GM12874 (cell line): ENCODE measurements at regions not wholly inside any gene's neighbourhood (a gene's known extent, or its start where the extent isn't known, plus 50 kb on each side); places are given as distances from the start of the nearest gene placed in this dataset.

Source experiments
- TF ChIP-seq, protein P1 (sequence below): IDR thresholded peaks from 2 replicates; pipeline ENCODE4 v1.5.1; 2011; ENCODE audit warnings: low read depth, mild to moderate bottlenecking, control low read depth, low read length, moderate library complexity; ENCODE audit not compliant: insufficient read depth

DNA sequence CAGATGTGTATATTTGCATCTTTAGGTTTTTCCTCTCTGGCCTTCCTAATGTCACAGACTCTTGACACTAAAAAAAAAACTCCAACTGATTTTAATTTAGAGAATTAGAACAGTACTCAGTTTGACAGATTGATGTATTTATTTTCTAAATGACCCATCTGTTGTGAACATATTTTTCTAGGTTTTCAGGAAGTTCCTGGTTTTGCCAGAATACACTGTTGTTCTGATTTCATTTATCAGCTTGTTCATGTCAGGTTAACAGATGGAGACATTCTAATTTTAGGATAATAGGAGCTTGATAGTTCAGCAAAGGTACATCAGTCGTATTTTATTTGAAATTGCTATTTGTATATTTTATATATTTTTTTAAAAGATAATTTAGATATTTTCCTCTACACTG is 133.4 kb downstream of the TANC2 start:
- TF ChIP-seq, protein P1, sequence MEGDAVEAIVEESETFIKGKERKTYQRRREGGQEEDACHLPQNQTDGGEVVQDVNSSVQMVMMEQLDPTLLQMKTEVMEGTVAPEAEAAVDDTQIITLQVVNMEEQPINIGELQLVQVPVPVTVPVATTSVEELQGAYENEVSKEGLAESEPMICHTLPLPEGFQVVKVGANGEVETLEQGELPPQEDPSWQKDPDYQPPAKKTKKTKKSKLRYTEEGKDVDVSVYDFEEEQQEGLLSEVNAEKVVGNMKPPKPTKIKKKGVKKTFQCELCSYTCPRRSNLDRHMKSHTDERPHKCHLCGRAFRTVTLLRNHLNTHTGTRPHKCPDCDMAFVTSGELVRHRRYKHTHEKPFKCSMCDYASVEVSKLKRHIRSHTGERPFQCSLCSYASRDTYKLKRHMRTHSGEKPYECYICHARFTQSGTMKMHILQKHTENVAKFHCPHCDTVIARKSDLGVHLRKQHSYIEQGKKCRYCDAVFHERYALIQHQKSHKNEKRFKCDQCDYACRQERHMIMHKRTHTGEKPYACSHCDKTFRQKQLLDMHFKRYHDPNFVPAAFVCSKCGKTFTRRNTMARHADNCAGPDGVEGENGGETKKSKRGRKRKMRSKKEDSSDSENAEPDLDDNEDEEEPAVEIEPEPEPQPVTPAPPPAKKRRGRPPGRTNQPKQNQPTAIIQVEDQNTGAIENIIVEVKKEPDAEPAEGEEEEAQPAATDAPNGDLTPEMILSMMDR, result no peak

DNA sequence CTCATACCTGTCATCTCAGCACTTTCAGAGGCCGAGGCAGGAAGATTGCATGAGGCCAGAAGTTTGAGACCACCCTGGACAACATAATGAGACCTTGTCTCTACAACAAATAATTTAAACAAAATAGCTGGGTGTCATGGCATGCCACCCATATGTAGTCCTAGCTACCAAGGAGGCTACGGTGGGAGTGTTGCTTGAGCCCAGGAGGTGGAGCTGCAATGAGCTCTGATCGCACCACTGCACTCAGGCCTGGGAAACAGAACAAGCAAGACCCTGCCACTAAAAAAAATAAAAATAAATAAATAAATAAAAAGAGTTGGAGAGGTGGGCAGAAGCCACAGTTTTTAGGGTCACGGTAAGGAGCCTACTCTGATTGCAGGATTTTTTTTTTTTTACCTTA is 136.0 kb downstream of the TANC2 start:
- TF ChIP-seq, protein P1, result no peak

DNA sequence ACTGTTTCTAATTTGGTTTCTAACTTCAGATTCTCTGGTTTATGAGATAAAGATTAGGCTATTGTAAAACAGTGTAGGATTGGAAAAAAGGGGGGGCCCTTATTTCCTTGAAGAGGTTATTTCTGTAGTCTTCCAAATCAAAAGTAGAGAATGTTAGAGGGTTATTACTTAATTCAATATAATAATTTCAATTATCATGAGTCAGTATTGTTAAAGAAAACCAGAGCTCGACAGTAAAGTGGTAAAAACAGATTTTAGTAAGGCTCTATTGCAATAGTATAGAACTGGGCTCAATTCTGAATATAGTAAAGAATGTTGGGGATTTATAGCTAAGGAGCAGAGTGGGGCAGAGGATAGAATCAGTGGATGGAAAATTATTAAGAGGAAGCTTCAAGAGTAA is 140.0 kb downstream of the TANC2 start:
- TF ChIP-seq, protein P1, result no peak

DNA sequence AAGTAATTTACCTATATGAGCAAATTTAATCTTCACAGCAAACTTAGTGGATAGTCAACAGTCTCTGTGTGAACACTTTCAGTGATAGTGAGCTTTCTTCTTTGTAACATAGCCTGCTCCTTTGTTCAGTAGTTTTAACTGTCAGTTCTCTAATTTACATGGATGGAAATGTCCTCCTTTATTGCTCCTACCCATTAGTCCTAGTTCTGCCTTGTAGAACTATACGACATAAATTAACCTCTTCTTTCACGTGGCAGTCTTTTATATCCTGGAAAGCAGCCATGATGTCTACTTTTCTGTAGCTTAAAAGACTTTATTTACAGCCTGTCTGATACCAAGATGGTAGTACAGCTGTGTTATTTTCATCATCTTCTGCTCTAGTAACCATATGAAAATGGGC is 143.6 kb downstream of the TANC2 start:
- TF ChIP-seq, protein P1, result no peak

DNA sequence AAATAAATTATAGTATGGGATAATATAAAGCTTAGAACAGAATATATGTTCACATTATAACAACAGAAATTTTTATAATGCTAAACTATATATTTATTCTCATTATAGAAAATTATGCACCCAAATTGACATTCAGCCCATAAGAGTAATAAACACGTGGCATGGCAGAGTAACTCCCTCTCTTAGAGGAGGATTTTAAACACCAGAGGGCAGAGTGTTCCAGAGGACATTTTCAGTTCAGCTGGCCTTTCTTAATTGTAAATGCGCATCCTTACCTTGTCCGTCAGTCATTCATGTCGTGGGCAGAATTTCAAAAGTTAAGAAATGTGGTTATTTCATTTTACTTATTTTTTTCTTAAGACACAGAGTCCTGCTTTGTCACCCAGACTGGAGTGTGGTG is 147.1 kb downstream of the TANC2 start:
- TF ChIP-seq, protein P1, result no peak

DNA sequence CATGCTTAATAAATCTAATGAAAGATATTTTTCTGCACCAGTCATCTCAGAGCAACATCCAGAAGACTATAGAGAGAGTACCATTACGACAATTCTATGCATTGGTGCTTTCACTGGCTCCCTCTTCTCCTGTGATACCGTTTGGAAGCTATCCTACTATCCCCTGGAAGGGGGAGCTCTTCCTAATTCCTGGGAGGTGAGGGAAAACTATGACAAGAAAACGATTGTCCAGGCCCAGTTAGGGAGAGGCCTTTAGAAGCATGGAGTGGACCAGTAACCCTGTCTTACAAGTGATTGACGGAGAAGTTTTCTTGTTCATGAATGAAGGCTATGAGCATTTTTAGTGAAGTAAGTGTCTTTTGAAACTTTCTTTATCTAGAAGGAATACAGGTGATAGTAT is 150.2 kb downstream of the TANC2 start:
- TF ChIP-seq, protein P1, result no peak

DNA sequence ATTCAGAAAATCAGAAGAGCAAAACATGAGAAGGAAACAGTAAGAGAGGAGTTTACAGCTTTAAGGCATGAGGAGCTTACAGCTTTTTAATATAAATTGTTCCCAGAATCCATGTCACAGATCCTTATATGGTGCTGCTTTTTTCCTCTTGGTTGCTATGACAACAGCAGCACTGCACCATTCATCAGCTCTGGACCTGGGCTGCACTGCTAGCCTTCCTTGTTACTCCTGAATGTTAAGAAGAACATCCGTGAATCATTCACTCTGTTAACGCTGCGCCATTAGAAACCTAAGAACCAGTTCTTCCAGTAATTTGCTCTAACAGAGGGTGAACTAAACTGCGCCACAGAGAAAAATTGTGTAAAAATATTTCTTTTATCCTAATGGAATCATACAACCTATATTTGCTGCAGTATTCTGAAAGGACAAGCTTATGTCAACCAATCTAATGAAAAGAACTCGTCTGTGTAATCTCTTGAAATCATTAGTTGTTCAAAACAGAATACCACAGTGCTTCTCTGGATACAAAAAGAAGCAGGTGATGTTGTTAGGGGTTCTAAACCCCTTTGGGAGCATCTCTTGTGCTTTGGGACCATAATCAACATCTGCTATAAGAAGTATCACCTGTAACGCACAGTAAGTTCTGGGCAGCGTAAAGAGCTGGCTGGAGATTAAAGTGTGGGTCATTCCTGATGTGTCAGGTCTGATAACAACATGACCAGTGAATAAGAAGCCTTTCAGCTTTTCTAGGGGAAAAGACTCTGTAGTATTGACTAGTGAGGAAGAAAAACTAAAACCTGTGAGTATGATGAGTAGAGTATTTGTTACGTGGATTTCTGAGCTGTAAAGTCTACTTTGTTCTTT is 151.2 kb downstream of the TANC2 start:
- TF ChIP-seq, protein P1, result no peak

DNA sequence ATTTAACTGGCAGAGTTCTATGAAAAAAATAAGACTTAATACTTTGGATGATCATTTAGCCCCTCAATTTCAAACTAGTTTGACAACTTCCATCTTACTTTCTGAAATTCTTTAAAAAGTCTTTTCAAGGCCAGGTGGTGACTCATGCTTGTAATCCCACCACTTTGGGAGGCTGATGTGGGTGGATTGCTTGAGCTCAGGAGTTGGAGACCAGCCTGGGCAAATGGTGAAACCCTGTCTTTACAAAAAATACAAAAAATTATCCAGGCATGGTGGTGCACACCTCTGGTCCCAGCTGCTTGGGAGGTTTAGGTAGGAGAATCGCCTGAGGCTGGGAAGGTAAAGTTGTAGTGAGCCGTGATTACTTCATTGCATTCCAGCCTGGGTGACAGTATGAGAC is 154.4 kb downstream of the TANC2 start:
- TF ChIP-seq, protein P1, result no peak
